ENCODE measurements at regions not wholly inside any gene's neighbourhood (a gene's known extent, or its start where the extent isn't known, plus 50 kb on each side); places are given as distances from the start of the nearest gene placed in this dataset.
"Not testable (repeated sequence)": the region's sequence is repeated elsewhere in the genome, so short reads cannot be mapped to it uniquely, and the experiment has no call there.

DNA sequence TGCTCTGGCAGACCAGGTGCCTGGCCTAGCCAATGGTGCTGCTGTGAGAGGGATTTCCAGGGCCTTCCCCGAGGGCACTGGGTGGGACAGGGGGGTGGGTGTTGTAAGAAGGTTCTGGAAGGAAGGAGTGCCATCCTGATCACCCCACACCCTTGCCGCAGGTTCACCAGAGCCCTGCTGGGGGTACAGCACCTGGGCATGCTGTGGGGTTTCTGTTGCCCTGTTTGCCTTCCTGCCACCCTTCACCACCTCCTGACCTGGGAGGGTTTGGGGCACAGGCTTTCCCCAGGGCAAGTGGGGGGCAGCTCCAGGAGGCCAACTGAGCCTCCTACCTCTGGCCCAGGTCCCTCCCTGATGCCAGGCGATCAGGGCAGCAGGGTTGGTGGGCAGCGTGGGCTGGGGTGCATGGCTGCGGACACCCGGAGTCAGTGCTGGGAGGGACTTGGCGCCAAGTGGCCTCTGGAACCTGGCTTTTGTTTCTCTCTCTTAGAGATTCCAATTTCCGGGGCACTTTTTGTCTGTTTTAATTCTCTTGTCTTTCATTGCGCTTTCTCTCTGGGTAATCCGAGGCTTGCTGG, 318.8 kb downstream of the PTPRU start:
- TF ChIP-seq, protein P1, sequence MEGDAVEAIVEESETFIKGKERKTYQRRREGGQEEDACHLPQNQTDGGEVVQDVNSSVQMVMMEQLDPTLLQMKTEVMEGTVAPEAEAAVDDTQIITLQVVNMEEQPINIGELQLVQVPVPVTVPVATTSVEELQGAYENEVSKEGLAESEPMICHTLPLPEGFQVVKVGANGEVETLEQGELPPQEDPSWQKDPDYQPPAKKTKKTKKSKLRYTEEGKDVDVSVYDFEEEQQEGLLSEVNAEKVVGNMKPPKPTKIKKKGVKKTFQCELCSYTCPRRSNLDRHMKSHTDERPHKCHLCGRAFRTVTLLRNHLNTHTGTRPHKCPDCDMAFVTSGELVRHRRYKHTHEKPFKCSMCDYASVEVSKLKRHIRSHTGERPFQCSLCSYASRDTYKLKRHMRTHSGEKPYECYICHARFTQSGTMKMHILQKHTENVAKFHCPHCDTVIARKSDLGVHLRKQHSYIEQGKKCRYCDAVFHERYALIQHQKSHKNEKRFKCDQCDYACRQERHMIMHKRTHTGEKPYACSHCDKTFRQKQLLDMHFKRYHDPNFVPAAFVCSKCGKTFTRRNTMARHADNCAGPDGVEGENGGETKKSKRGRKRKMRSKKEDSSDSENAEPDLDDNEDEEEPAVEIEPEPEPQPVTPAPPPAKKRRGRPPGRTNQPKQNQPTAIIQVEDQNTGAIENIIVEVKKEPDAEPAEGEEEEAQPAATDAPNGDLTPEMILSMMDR (IDR thresholded peaks at IDR 0.05; ENCODE audit: low read depth, low read length, missing control alignments): no peak
- H3K4me3 ChIP-seq (ENCODE audit: low read depth, low read length): no peak overlapping the region
- no peak for DNase-seq (ENCODE audit: low read depth)

DNA sequence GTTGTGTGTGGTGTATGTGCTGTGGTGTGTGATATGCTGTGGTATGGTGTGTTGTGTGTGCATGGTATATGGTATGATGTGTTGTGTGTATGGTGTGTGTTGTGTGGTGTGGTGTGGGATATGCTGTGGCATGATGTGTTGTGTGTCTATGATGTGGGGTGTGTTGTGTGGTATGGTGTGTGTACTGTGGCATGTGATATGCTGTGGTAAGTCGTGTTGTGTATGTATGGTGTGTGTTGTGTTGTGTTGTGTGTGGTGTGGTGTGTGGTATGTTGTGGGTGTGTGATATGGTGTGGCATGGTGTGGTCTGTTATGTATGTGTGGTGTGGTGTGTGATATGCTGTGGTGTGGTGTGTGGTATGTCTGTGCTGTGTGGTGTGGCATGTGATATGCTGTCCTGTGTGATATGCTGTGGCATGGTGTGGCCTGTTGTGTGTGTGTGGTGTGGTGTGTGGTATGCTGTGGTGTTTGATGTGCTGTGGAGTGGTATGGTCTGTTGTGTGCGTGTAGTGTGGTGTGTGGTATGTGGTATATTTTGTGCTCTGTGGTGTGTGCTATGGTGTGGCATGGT, 318.0 kb downstream of the PTPRU start:
- no peak for DNase-seq (ENCODE audit: low read depth)
- H3K4me3 ChIP-seq (ENCODE audit: low read depth, low read length): no peak overlapping the region
- TF ChIP-seq, protein P1 (IDR thresholded peaks at IDR 0.05; ENCODE audit: low read depth, low read length, missing control alignments): no peak

DNA sequence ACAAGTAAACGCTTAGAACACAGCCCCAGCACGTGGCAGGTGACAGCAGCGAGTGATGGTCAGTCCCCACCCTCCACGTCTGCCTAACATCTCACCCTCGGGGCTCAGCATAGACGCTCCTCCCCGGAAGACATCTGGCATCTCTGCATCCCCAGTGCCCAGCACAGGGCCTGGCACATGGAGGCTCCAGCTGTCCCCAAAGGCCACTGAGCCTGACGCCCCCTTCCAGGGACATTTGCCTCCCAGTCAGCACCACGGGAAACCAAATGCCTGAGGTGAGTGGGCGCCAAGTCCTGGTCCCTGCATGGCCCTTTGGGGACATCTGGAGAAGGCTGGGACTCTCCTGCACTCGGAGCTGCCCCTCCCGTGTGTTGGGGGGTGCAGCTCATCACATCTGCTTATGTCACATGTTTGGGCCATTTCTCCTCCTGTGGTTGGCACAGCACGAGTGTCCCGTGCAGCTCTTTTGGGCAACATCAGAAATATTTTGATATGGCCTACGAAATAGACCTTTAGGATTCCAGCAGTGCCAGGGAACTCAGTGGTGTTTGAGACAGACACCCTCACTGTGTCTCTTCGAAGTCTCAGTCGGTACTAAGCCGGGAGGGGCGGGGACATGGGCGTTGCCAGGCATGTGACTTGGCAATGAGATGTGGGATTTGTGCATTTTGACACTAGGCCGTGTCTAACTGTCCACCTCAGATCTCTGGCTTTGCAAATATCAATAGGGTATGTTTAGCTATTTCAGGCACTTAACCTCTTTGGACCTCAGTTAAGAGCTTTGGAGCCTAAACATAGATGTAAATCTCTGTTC, 315.0 kb downstream of the PTPRU start:
- DNase-seq (ENCODE audit: low read depth): no peak
- TF ChIP-seq, protein P1 (IDR thresholded peaks at IDR 0.05; ENCODE audit: low read depth, low read length, missing control alignments): no peak
- H3K4me3 ChIP-seq (ENCODE audit: low read depth, low read length): no peak overlapping the region

DNA sequence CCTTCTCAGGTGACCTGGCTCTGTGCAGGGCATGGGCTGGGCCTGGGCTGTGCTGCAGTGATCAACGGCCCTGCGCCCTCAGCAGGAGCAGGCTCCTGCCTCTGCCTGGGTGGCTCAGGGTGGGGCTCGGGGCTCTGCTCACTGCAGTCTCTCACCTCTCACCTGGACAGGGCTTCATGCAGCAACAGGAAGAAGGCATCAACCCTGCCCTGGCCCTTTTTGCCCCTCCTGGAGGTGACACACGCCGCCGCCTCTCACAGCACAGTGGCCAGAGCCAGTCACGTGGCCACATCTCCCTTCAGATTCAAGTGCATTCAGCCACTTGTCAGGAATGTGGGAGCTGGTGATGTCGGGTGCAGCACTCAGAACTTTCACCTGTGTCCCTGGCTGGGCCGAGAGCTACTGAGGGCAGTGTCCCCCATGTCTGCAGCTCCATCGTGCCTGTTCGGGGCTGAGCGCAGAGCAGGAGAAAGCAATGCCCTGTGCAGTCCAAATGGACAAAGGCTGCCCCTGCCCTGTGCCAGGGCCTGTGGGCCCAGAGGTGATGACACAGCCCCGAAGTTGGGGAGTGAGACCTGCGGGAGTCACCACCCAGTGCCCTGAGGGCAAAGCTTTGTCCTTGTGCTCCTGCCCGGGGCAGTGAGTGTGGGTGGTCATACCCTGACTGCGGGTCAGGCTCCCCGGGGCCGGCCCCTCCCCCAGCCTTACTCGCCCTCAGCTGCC, 314.0 kb downstream of the PTPRU start:
- TF ChIP-seq, protein P1 (IDR thresholded peaks at IDR 0.05; ENCODE audit: low read depth, low read length, missing control alignments): no peak
- DNase-seq (ENCODE audit: low read depth): no peak
- H3K4me3 ChIP-seq (ENCODE audit: low read depth, low read length): no peak overlapping the region

DNA sequence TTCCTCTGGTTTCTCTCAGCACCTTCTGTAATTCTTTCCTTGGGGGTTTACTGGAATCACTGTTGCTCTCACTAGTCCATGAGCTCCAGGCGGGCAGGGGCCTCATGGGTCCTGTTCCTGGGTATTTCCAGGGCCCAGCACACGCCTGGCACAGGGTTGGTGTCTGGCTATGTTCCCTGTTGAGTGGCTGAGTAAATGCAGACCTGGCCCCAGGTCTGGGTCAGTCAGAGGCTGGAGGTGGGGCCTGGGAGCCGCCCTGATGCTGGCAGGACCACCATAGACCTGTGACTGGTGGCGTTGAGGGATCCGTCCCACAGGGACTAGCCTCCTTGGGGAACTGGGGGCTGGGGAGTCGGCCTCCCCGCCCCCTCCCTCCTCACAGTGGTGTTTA, 313.4 kb downstream of the PTPRU start:
- H3K4me3 ChIP-seq (ENCODE audit: low read depth, low read length); DNase-seq (ENCODE audit: low read depth): not testable (repeated sequence)

DNA sequence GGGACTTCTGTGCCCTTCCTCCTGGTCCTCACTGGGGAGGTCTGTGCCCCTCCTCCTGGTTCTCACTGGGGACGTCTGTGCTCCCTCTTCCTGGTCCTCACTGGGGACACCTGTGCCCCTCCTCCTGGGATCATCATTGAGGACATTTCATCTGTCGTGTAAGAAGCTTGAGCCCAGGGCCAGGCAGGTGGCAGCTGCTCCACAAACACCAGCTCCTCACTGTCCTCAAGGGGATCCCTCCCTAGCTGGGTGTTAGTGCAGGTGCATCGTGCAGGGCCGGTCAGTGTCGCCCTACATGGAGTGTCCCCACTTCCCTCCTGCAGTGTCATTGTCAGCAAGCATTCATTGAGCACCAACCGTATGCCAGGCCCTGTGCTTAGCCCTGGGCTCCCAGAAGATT, 312.7 kb downstream of the PTPRU start:
- no peak for DNase-seq (ENCODE audit: low read depth)

More for the DNA sequence above, 312.7 kb downstream of the PTPRU start:
- H3K4me3 ChIP-seq (ENCODE audit: low read depth, low read length): no peak overlapping the region
- TF ChIP-seq, protein P1 (IDR thresholded peaks at IDR 0.05; ENCODE audit: low read depth, low read length, missing control alignments): no peak
